Gastrocnemius medialis (tissue), 4 donors: ENCODE measurements at regions not wholly inside any gene's neighbourhood (a gene's known extent, or its start where the extent isn't known, plus 50 kb on each side); places are given as distances from the start of the nearest gene placed in this dataset.

Experiments
- CTCF ChIP-seq, 5 experiments: fragments of 450-650 bp in 3 of 5; fragments of 200-600 bp in 2 of 5; sonication (generic) in 2 of 5; IDR thresholded peaks in 4 of 5; conservative IDR thresholded peaks in 1 of 5; 1 replicate in 4 of 5; 2 replicates in 1 of 5; pipeline ENCODE4 v1.5.1; 2016 to 2019; ENCODE audit warnings: antibody characterized with exemption in 5 of 5, mild to moderate bottlenecking in 3 of 5, moderate library complexity in 3 of 5
- POLR2A ChIP-seq, 2 donors: fragments of 450-650 bp; IDR thresholded peaks; one replicate each; pipeline ENCODE4 v1.6.1; 2017; ENCODE audit warnings: antibody characterized with exemption in 2 of 2, mild to moderate bottlenecking in 2 of 2, moderate library complexity in 2 of 2

GRCh38 chr4:60808726-60809485 lies 391.2 kb upstream of the ADGRL3 start:
- no peak for TF ChIP-seq CTCF (IDR thresholded peaks at IDR 0.05 in 4 of 5, conservative IDR thresholded peaks at IDR 0.05 in 1 of 5)
- no peak for TF ChIP-seq POLR2A (IDR thresholded peaks at IDR 0.05)
